Endodermal cell (in vitro differentiated cells): ENCODE measurements at regions not wholly inside any gene's neighbourhood (a gene's known extent, or its start where the extent isn't known, plus 50 kb on each side); places are given as distances from the start of the nearest gene placed in this dataset.

ENCODE experiments used
- DNase-seq: peaks from one replicate; pipeline ENCODE4 v3.0.0-alpha.2; 2017
- H3K27ac ChIP-seq: 2 replicates; pipeline ENCODE4 v1.5.1; 2013; ENCODE audit warnings: mild to moderate bottlenecking, low read depth, low read length, moderate library complexity
- H3K27me3 ChIP-seq: 2 replicates; pipeline ENCODE4 v1.6.1; 2013; ENCODE audit warnings: mild to moderate bottlenecking, low read length, moderate library complexity; ENCODE audit not compliant: insufficient read depth, control insufficient read depth, poor library complexity, severe bottlenecking
- H3K36me3 ChIP-seq: 2 replicates; pipeline ENCODE4 v1.7.0; 2013; ENCODE audit warnings: mild to moderate bottlenecking, low read length, moderate library complexity; ENCODE audit not compliant: control insufficient read depth, insufficient read depth
- H3K4me1 ChIP-seq: one replicate; pipeline ENCODE4 v1.7.0; 2013; ENCODE audit warnings: low read length; ENCODE audit not compliant: control insufficient read depth, insufficient read depth
- H3K4me3 ChIP-seq: 2 replicates; pipeline ENCODE4 v1.5.1; 2013; ENCODE audit warnings: mild to moderate bottlenecking, low read length, moderate library complexity
- H3K9ac ChIP-seq: 2 replicates; pipeline ENCODE4 v1.6.1; 2013; ENCODE audit warnings: mild to moderate bottlenecking, low read length, moderate library complexity; ENCODE audit not compliant: poor library complexity, severe bottlenecking; ENCODE audit errors: extremely low read depth
- H3K9me3 ChIP-seq: 2 replicates; pipeline ENCODE4 v1.6.1; 2013; ENCODE audit warnings: mild to moderate bottlenecking, low read length, moderate library complexity; ENCODE audit not compliant: control insufficient read depth
- H3K27ac Mint-ChIP-seq: 2 replicates; pipeline ENCODE4 v1.8.0; 2020; ENCODE audit warnings: mixed read lengths
- H3K27me3 Mint-ChIP-seq: 2 replicates; pipeline ENCODE4 v1.8.0; 2021; ENCODE audit warnings: mild to moderate bottlenecking, mixed read lengths; ENCODE audit not compliant: insufficient read depth
- H3K36me3 Mint-ChIP-seq: 2 replicates; pipeline ENCODE4 v1.8.0; 2020; ENCODE audit warnings: low read depth, mixed read lengths
- H3K4me1 Mint-ChIP-seq: 2 replicates; pipeline ENCODE4 v1.8.0; 2020; ENCODE audit warnings: mixed read lengths
- H3K4me3 Mint-ChIP-seq: 2 replicates; pipeline ENCODE4 v1.8.0; 2020; ENCODE audit warnings: mild to moderate bottlenecking, moderate library complexity, mixed read lengths
- H3K9me3 Mint-ChIP-seq: 2 replicates; pipeline ENCODE4 v1.8.0; 2020; ENCODE audit warnings: mild to moderate bottlenecking, mixed read lengths
- CTCF ChIP-seq: fragments of 200-600 bp; sonication (generic); conservative IDR thresholded peaks from 2 replicates; pipeline ENCODE4 v1.5.0; 2021; ENCODE audit warnings: antibody characterized with exemption, mild to moderate bottlenecking
- WGBS, 2 experiments: methylation state at CpG; one replicate each; pipeline versions ENCODE4 v1.1.5 to v1.1.7; 2013; ENCODE audit warnings: missing lambda C conversion rate in 2 of 2, mixed read lengths in 1 of 2; ENCODE audit not compliant: insufficient coverage in 1 of 2, insufficient read length in 1 of 2; 5-methylcytosine and 5-hydroxymethylcytosine counted together

GRCh38 chr4:10212400-10212799, 95.8 kb upstream of the WDR1 start:
- Mint-ChIP-seq H3K4me3 (no peak overlapping the region), H3K9me3 (peaks cover 2% of the 10 kb centered on the region), H3K27ac (no peak overlapping the region), H3K27me3 (peaks cover 8% of the 10 kb centered on the region), H3K36me3 (no peaks in the 10 kb centered on the region), H3K4me1 (no peaks in the 10 kb centered on the region)
- TF ChIP-seq CTCF, result no peak
- H3K27ac ChIP-seq, result no peak overlapping the region
- no peaks in the 10 kb centered on the region for H3K4me1 ChIP-seq
- H3K4me3 ChIP-seq, result no peak overlapping the region
- no peaks in the 10 kb centered on the region for H3K36me3 ChIP-seq
- no peak for DNase-seq
- no peaks in the 10 kb centered on the region for H3K9me3 ChIP-seq
- H3K9ac ChIP-seq, result no peak overlapping the region
- H3K27me3 ChIP-seq, result peaks cover 5% of the 10 kb centered on the region
- 82 to 91% methylated on average over 2 of the region's 2 CpGs for WGBS, 2 experiments

GRCh38 chr4:10207116-10207515, 90.5 kb upstream of the WDR1 start:
- no peaks in the 10 kb centered on the region for H3K4me1 Mint-ChIP-seq
- H3K4me3 ChIP-seq, result no peak overlapping the region

GRCh38 chr4:10205223-10205622, 88.6 kb upstream of the WDR1 start:
- Mint-ChIP-seq H3K4me1 (peaks cover 6% of the 10 kb centered on the region), H3K9me3 (no peaks in the 10 kb centered on the region), H3K36me3 (no peaks in the 10 kb centered on the region), H3K27ac (no peak overlapping the region), H3K4me3 (no peak overlapping the region), H3K27me3 (peaks cover 15% of the 10 kb centered on the region)
- TF ChIP-seq CTCF, result no peak
- Histone ChIP-seq H3K9ac (no peak overlapping the region), H3K4me3 (no peak overlapping the region), H3K36me3 (no peaks in the 10 kb centered on the region), H3K27ac (no peak overlapping the region), H3K27me3 (peaks cover 8% of the 10 kb centered on the region), H3K4me1 (no peaks in the 10 kb centered on the region), H3K9me3 (no peaks in the 10 kb centered on the region)
- no peak for DNase-seq
- 89% methylated on average over 1 of the region's 1 CpG; no CpG with 5 or more reads in 1 of the 2 experiments for WGBS, 2 experiments

More at GRCh38 chr4:10207116-10207515, 90.5 kb upstream of the WDR1 start:
- Mint-ChIP-seq H3K36me3 (no peaks in the 10 kb centered on the region), H3K27me3 (peaks cover 15% of the 10 kb centered on the region), H3K4me3 (no peak overlapping the region), H3K27ac (no peak overlapping the region), H3K9me3 (no peaks in the 10 kb centered on the region)
- H3K27ac ChIP-seq, result no peak overlapping the region
- no peaks in the 10 kb centered on the region for H3K9me3 ChIP-seq
- no peaks in the 10 kb centered on the region for H3K4me1 ChIP-seq
- DNase-seq, result no peak
- peaks cover 8% of the 10 kb centered on the region for H3K27me3 ChIP-seq
- TF ChIP-seq CTCF, result no peak
- 76 to 80% methylated on average over 3 to 4 of the region's 4 CpGs for WGBS, 2 experiments
- no peaks in the 10 kb centered on the region for H3K36me3 ChIP-seq
- no peak overlapping the region for H3K9ac ChIP-seq
